Omental fat pad (tissue), 3 donors: ENCODE measurements at regions not wholly inside any gene's neighbourhood (a gene's known extent, or its start where the extent isn't known, plus 50 kb on each side); places are given as distances from the start of the nearest gene placed in this dataset.

Experiments used
- ATAC-seq: fragments of 150-250 bp; one replicate; pipeline ENCODE4 v1.9.1; 2016; ENCODE audit warnings: mild to moderate bottlenecking, moderate library complexity; ENCODE audit not compliant: low FRiP score
- DNase-seq: peaks from one replicate; pipeline ENCODE4 v3.0.0-alpha.2; 2019; ENCODE audit warnings: low spot score
- CTCF ChIP-seq, 3 donors: fragments of 450-650 bp; IDR thresholded peaks; one replicate each; pipeline ENCODE4 v1.5.1; 2016 to 2017; ENCODE audit warnings: antibody characterized with exemption in 3 of 3, mild to moderate bottlenecking in 3 of 3, moderate library complexity in 2 of 3

GRCh38 chr5:74949976-74950375, 83.8 kb upstream of the FAM169A start:
- TF ChIP-seq CTCF (IDR thresholded peaks at IDR 0.05) = no peak
- DNase-seq (no peak), ATAC-seq (no peak)

GRCh38 chr5:74948031-74948546, 81.9 kb upstream of the FAM169A start:
- ATAC-seq = no peak
- no peak for TF ChIP-seq CTCF (IDR thresholded peaks at IDR 0.05)

GRCh38 chr5:74946471-74946870, 80.3 kb upstream of the FAM169A start:
- no peak for TF ChIP-seq CTCF (IDR thresholded peaks at IDR 0.05)
- no peak for DNase-seq
- no peak for ATAC-seq

More at GRCh38 chr5:74948031-74948546, 81.9 kb upstream of the FAM169A start:
- DNase-seq = no peak

- ATAC-seq (no peak), DNase-seq (no peak)
- TF ChIP-seq CTCF (IDR thresholded peaks at IDR 0.05) = no peak
Measured at GRCh38 chr5:74945561-74946165, 79.5 kb upstream of the FAM169A start.

GRCh38 chr5:74943905-74944304, 77.7 kb upstream of the FAM169A start:
- DNase-seq (no peak), ATAC-seq (no peak)
- no peak for TF ChIP-seq CTCF (IDR thresholded peaks at IDR 0.05)

- DNase-seq (no peak), ATAC-seq (no peak)
- no peak for TF ChIP-seq CTCF (IDR thresholded peaks at IDR 0.05)
Measured at GRCh38 chr5:74942622-74943286, 76.6 kb upstream of the FAM169A start.
